ENCODE measurements at regions not wholly inside any gene's neighbourhood (a gene's known extent, or its start where the extent isn't known, plus 50 kb on each side); places are given as distances from the start of the nearest gene placed in this dataset.

DNA sequence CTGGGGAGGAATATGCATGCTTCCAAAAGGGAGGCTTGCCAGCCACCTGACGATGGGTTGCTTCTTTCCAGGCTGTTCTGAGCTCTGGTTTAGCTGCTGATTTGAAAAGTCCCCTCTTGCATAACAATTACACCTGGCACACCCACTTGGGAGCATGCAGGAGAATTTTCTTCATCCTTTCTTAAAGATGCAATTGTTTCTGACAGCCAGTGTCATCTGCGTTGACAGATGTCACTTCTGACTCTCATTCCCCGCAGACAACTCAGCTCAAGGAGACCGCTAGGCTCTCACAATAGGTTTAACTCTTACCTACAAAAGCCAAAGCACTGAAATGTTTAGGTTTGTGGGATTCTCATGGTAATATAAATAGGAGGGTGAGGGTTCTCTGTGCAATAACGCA is 185.6 kb upstream of the SYNPR start:
- Histone ChIP-seq H4K20me1 (ENCODE audit: insufficient read depth, low read length) (no peaks in the 10 kb centered on the region), H3K4me2 (ENCODE audit: insufficient read depth, low read length) (no peak overlapping the region), H2AFZ (ENCODE audit: low read length) (no peak overlapping the region), H3K4me3 (ENCODE audit: insufficient read depth, low read length) (no peak overlapping the region), H3K9me3 (ENCODE audit: low read depth, low read length) (no peaks in the 10 kb centered on the region), H3K27ac (ENCODE audit: low read depth, low read length) (no peak overlapping the region), H3K36me3 (ENCODE audit: insufficient read depth, low read length) (no peaks in the 10 kb centered on the region), H3K79me2 (ENCODE audit: insufficient read depth, low read length) (no peaks in the 10 kb centered on the region), H3K27me3 (ENCODE audit: insufficient read depth, low read length) (no peaks in the 10 kb centered on the region), H3K4me1 (ENCODE audit: insufficient read depth, low read length) (no peaks in the 10 kb centered on the region)
- DNase-seq (ENCODE audit: insufficient read length, low spot score, missing footprints), result no peak
- TF ChIP-seq, protein P1, sequence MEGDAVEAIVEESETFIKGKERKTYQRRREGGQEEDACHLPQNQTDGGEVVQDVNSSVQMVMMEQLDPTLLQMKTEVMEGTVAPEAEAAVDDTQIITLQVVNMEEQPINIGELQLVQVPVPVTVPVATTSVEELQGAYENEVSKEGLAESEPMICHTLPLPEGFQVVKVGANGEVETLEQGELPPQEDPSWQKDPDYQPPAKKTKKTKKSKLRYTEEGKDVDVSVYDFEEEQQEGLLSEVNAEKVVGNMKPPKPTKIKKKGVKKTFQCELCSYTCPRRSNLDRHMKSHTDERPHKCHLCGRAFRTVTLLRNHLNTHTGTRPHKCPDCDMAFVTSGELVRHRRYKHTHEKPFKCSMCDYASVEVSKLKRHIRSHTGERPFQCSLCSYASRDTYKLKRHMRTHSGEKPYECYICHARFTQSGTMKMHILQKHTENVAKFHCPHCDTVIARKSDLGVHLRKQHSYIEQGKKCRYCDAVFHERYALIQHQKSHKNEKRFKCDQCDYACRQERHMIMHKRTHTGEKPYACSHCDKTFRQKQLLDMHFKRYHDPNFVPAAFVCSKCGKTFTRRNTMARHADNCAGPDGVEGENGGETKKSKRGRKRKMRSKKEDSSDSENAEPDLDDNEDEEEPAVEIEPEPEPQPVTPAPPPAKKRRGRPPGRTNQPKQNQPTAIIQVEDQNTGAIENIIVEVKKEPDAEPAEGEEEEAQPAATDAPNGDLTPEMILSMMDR (IDR thresholded peaks at IDR 0.05; ENCODE audit: extremely low read depth, low read depth, low read length), result no peak

DNA sequence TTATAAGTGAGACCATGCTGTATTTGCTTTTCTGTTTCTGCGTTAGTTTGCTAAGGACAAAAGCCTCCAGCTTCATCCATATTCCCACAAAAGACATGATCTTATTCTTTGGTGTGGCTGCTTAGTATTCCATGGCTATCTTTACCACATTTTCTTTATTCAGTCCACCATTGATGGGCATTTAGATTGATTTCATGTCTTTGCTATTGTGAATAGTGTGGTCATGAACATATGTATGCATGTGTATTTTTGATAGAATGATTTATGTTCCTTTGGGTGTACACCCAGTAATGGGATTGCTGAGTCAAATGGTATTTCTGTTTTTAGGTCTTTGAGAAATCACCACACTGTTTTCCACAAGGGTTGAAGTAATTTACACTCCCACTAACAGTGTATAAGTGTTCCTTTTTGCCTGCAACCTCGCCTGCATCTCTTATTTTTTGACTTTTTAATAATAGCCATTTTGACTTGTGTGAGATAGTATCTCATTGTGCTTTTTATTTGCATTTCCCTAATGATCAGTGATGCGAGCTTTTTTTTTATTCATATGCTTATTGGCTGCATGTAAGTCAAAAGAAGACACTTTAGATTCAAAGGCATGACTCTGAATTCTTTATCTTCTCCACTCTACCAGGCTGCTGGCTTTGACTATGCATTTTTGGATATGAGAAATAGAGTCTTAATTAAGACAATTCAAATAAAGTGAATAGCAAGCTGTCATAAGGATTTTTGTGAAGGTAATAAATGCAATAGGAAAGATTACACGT is 183.3 kb upstream of the SYNPR start:
- no peaks in the 10 kb centered on the region for H3K79me2 ChIP-seq (ENCODE audit: insufficient read depth, low read length)
- TF ChIP-seq, protein P1 (IDR thresholded peaks at IDR 0.05; ENCODE audit: extremely low read depth, low read depth, low read length), result no peak
- no peaks in the 10 kb centered on the region for H3K36me3 ChIP-seq (ENCODE audit: insufficient read depth, low read length)
- H3K9me3 ChIP-seq (ENCODE audit: low read depth, low read length), result no peaks in the 10 kb centered on the region
- H4K20me1 ChIP-seq (ENCODE audit: insufficient read depth, low read length), result no peaks in the 10 kb centered on the region
- no peak overlapping the region for H3K4me2 ChIP-seq (ENCODE audit: insufficient read depth, low read length)
- DNase-seq (ENCODE audit: insufficient read length, low spot score, missing footprints), result no peak
- H3K4me3 ChIP-seq (ENCODE audit: insufficient read depth, low read length), result no peak overlapping the region
- no peak overlapping the region for H3K27ac ChIP-seq (ENCODE audit: low read depth, low read length)
- no peaks in the 10 kb centered on the region for H3K4me1 ChIP-seq (ENCODE audit: insufficient read depth, low read length)
- H2AFZ ChIP-seq (ENCODE audit: low read length), result no peak overlapping the region
- H3K27me3 ChIP-seq (ENCODE audit: insufficient read depth, low read length), result no peaks in the 10 kb centered on the region

DNA sequence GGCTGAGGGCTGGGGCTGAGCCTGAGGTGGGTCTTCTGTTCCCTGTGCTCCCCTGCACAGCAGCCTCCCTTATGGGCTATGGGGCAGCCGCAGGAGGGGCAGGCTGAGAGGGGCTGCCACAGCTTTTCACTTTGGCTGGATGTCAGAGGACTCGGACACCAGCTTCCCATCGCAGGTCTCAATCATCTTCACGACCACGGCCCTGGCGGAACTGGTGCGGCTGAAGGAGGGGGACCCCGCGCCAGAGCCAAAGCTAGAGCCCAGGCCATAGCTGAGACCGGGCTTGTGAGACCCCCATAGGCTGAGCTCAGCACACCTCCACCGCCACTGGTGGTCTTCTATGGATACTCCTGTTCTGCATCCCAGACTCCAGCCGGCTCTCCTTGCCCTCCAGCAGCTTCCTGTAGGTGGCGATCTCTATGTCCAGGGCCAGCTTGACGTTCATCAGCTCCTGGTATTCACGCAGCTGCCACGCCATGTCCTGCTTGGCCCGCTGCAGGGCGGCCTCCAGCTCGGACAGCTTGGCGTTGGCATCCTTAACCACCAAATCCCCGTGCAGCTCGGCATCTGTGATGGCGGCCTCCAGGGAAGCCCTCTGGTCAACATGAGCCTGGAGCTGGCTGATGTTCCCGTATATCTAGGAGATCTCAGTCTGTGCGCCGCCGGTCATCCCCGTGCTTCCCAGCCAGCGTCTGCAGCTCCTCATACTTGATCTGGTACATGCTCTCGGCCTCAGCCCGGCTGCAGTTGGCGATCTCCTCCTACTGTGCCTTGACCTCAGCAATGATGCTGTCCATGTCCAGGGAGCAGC is 181.7 kb upstream of the SYNPR start:
- DNase-seq (ENCODE audit: insufficient read length, low spot score, missing footprints), result no peak
- Histone ChIP-seq H3K4me3 (ENCODE audit: insufficient read depth, low read length) (no peak overlapping the region), H3K27me3 (ENCODE audit: insufficient read depth, low read length) (no peaks in the 10 kb centered on the region), H3K4me2 (ENCODE audit: insufficient read depth, low read length) (no peak overlapping the region), H3K9me3 (ENCODE audit: low read depth, low read length) (no peaks in the 10 kb centered on the region), H4K20me1 (ENCODE audit: insufficient read depth, low read length) (no peaks in the 10 kb centered on the region), H3K79me2 (ENCODE audit: insufficient read depth, low read length) (no peaks in the 10 kb centered on the region), H3K36me3 (ENCODE audit: insufficient read depth, low read length) (no peaks in the 10 kb centered on the region), H3K27ac (ENCODE audit: low read depth, low read length) (no peak overlapping the region), H2AFZ (ENCODE audit: low read length) (no peak overlapping the region), H3K4me1 (ENCODE audit: insufficient read depth, low read length) (no peaks in the 10 kb centered on the region)
- TF ChIP-seq, protein P1 (IDR thresholded peaks at IDR 0.05; ENCODE audit: extremely low read depth, low read depth, low read length), result no peak

DNA sequence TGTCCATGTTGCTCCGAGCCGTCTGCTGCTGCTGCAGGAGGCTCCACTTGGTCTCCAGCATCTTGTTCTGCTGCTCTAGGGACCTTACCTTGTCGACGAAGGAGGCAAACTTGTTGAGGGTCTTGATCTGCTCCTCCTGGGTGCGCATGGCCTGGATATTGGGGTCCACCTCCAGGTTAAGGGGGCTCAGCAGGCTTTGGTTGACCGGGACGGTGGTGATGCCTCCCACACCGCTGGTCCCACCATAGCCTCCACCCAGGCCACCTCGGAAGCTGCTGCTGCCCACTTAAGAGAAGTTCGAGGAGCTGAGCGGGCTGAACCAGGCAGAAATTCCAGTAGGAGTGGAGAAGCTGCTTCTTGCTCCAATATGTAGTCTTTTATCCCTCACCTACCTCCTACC is 180.7 kb upstream of the SYNPR start:
- no peaks in the 10 kb centered on the region for H3K36me3 ChIP-seq (ENCODE audit: insufficient read depth, low read length)

More for the DNA sequence above, 180.7 kb upstream of the SYNPR start:
- Histone ChIP-seq H3K9me3 (ENCODE audit: low read depth, low read length) (no peaks in the 10 kb centered on the region), H2AFZ (ENCODE audit: low read length) (no peak overlapping the region), H3K4me1 (ENCODE audit: insufficient read depth, low read length) (no peaks in the 10 kb centered on the region), H3K79me2 (ENCODE audit: insufficient read depth, low read length) (no peaks in the 10 kb centered on the region), H3K4me2 (ENCODE audit: insufficient read depth, low read length) (no peak overlapping the region), H3K27me3 (ENCODE audit: insufficient read depth, low read length) (no peaks in the 10 kb centered on the region), H3K4me3 (ENCODE audit: insufficient read depth, low read length) (no peak overlapping the region), H3K27ac (ENCODE audit: low read depth, low read length) (no peak overlapping the region), H4K20me1 (ENCODE audit: insufficient read depth, low read length) (no peaks in the 10 kb centered on the region)
- no peak for DNase-seq (ENCODE audit: insufficient read length, low spot score, missing footprints)
- TF ChIP-seq, protein P1 (IDR thresholded peaks at IDR 0.05; ENCODE audit: extremely low read depth, low read depth, low read length), result no peak
